NCI-H1436 treated with DMSO at 0.1 percent for 48 hours (cell line): ENCODE measurements at regions not wholly inside any gene's neighbourhood (a gene's known extent, or its start where the extent isn't known, plus 50 kb on each side); places are given as distances from the start of the nearest gene placed in this dataset.

ENCODE experiments used
- DNase-seq: peaks from one replicate; lab custom pipeline; 2025; lab: John Stamatoyannopoulos, UW

DNA sequence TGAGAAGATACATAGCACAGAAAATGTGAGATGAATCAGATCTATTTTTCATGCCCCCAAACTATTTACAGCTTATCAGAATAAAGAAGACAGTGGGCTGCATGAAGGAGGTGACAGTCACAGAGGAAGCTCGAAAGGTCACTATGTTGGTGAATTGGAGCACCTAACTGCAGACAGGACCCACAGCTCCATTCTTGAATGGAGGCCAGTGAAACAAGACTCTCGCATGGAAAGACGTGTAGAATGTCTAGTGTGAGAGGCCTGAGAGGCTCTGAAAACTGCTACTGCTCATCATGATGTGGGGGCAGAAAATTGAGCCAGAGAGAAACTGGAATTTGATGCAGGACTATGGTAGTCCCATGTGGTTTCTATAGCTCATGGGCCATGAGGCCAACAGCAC, 60.3 kb upstream of the CCDC190 start:
- no peak for DNase-seq

DNA sequence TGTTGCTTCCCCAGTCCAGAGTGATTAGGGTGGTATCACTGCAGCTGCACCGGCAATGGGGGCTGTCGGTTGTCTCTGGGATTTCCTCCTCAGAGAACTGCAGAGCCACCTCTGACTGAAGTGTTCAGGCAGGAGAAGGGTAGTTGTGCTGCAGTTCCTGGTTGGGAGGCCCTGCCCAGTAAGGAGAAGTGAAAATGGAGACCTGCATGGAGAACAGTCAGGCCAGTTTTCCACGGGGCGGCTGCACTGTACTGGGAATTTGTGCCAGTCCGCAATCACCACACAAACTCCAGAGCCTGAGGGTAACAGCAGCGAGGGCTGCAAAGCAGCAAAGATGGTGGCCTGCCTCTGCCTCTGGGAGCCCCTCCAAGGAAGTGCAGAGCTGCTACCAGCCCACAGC, 58.1 kb upstream of the CCDC190 start:
- no peak for DNase-seq

DNA sequence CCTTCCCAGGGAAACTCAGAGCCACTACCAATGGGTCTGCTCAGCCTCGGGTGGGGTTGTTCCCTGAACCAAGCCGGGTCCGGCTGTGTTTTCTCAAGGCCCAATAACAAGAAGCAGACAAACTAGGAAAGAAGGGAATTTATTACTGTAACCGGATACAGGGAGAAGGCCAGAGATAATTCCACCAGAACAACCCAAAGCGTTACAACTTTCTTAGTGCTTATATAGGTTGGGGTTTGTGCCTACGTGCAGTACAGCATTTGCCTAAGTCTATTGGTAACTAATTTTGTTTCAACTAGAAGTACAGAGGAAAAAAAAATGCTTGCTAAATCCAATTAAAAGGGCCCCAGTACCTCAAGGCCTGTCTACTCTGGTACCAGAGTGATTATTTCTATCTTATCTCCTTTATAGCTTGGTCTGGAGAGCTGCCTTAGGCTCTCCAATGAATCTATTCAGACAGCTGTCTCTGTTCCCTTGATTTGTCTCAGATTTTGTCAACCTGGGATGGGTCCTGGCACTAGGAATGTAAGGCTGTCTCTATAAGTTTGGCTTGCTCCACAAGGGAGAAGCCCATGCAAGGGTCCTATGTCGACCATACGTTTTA, 57.3 kb upstream of the CCDC190 start:
- DNase-seq: no peak

GRCh38 chr1:162916821-162917613, 56.0 kb upstream of the CCDC190 start:
- DNase-seq: no peak

GRCh38 chr1:162916407-162916806, 55.4 kb upstream of the CCDC190 start:
- no peak for DNase-seq

DNA sequence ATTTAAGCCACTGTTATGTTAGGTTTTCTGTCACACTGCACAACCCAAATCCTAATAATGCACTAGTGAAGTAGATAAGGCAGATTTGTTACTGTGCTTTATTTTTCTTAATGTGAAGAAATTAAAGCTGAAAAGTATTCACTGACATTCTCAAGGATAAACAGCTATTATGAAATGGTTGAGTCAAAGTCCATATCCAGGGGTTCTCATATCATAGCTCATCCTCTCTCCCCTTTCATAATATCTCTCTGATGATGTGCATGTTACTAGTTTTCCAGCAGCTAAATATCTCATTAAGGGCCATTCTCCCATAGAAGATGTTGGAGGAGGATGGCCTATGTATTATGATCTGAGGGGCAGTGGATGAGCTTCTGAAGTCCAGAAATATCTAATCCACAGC, 53.6 kb upstream of the CCDC190 start:
- no peak for DNase-seq

- DNase-seq: no peak
These were observed 52.4 kb upstream of the CCDC190 start for GRCh38 chr1:162913345-162913744.

DNA sequence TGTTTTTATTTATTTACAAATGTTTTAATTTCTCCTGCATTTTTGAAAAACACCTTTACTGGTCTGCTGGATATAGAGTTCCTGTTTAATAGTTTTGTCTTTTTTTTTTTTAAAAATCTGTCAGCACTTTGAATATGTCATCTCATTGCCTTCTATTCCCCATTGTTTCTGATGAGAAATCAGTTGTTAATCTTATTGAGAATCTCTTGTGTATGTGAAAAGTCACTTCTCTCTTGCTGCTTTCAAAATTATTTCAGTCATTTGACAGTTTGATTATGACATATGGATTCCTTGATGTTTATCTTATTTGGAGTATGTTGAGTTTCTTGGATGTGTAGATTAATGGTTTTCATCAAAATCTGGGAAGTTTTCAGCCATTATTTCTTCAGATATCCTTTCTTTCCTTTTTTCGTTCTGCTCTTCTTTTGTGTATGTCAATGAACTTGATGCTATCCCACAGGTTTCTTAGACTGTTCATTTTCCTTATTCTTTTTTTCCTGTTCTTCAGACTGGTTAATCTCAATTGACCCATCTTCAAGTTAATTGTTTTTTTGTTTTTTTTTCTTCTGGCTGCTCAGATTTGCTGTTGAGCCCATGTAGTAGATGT, 51.2 kb upstream of the CCDC190 start:
- DNase-seq: no peak
